ENCODE measurements at regions not wholly inside any gene's neighbourhood (a gene's known extent, or its start where the extent isn't known, plus 50 kb on each side); places are given as distances from the start of the nearest gene placed in this dataset.

DNA sequence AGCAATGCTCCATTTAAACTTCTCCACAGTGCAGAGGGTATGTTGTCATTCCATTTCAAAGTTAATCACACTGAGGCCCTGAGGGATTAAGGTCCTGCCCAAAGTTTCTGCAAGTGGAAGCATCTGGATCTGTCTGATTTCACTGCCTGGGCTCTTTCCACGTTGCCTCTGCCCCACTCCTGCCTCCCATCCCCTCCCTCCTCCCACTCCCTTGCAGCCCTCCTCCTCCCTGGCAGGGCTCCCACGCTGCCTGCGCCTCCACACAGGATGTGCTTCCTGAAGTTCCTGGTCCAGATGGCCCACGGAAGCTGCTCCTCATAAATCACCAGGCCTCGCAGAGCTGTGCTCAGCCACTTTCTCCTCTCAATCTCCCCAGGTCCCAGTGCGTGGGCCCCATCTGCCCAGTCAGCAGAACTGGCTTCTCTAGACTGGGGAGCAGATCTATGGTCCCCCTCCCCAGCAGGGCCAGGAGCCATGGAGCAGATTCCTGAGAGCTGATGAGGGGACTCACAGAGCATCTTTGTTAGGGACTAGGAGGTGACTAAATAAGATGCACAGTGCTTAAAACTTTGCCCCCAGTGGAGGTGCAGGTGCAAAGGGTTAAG lies 65.4 kb upstream of the MAFB start:
- TF ChIP-seq CTCF (conservative IDR thresholded peaks at IDR 0.05; ENCODE audit: low read depth, low read length), result no peak
- no peak for TF ChIP-seq EZH2 (IDR thresholded peaks at IDR 0.05; ENCODE audit: borderline replicate concordance, low read depth, low read length, poor library complexity, severe bottlenecking)

Measured in A673 (cell line).